Endothelial cell of umbilical vein (primary cell): ENCODE measurements at regions not wholly inside any gene's neighbourhood (a gene's known extent, or its start where the extent isn't known, plus 50 kb on each side); places are given as distances from the start of the nearest gene placed in this dataset.

Experiments
- BruUV-seq: library from RNA; stranded (reverse); fragments of 400-500 nt; replicated peaks from 2 replicates; lab custom pipeline; 2021; lab: Mats Ljungman, UMichigan
- CTCF ChIA-PET: fragments of 300-600, 350-600 bp; sonication (Branson Sonifier 250); formaldehyde crosslinking; loops from one replicate; lab custom pipeline; 2021; ENCODE audit warnings: antibody characterized with exemption, inconsistent platforms; lab: Charles Lee
- POLR2A ChIA-PET: fragments of 300-600, 350-600 bp; sonication (Branson Sonifier 250); formaldehyde crosslinking; loops from one replicate; lab custom pipeline; 2021; ENCODE audit warnings: antibody characterized with exemption, inconsistent platforms; lab: Charles Lee
- DNase-seq: peaks from one replicate; pipeline ENCODE4 v3.0.0-alpha.2; 2011; ENCODE audit warnings: low read depth, low spot score
- FAIRE-seq: peaks from 2 replicates; lab custom pipeline; 2011; peaks lifted over from hg19 to GRCh38; lab: Jason Lieb, UNC
- H2AFZ ChIP-seq: 2 replicates; pipeline ENCODE4 v1.6.0; 2012; ENCODE audit warnings: low read depth, low read length, control low read depth, inconsistent platforms
- H3K27ac ChIP-seq: 2 replicates; pipeline ENCODE4 v1.5.1; 2011; ENCODE audit warnings: low read depth, mild to moderate bottlenecking, control low read depth, low read length, moderate library complexity; ENCODE audit not compliant: insufficient read depth
- H3K27me3 ChIP-seq, 2 experiments: 2 replicates each; pipeline versions ENCODE4 v1.6.0 to v1.6.1; 2011; ENCODE audit warnings: low read length in 2 of 2, mixed read lengths in 1 of 2; ENCODE audit not compliant: control insufficient read depth in 2 of 2, insufficient read depth in 2 of 2
- H3K36me3 ChIP-seq, 2 experiments: 2 replicates in 1 of 2; 3 replicates in 1 of 2; pipeline ENCODE4 v1.5.1; 2011; ENCODE audit warnings: low read length in 2 of 2, mild to moderate bottlenecking in 1 of 2, moderate library complexity in 1 of 2; ENCODE audit not compliant: control insufficient read depth in 2 of 2, insufficient read depth in 2 of 2; ENCODE audit errors: extremely low read depth in 1 of 2
- H3K4me1 ChIP-seq: 3 replicates; pipeline ENCODE4 v1.5.1; 2011; ENCODE audit warnings: mild to moderate bottlenecking, low read length; ENCODE audit not compliant: control insufficient read depth, insufficient read depth; ENCODE audit errors: extremely low read depth
- H3K4me2 ChIP-seq: 2 replicates; pipeline ENCODE4 v1.6.1; 2011; ENCODE audit warnings: low read length, control low read depth, mixed read lengths; ENCODE audit not compliant: insufficient read depth
- H3K4me3 ChIP-seq, 3 experiments: fragments of 200-600 bp in 1 of 3; sonication (generic), shearing (Covaris generic) in 1 of 3; replicated peaks in 1 of 3; 2 replicates each; pipeline ENCODE4 v1.5.1; 2011 to 2016; ENCODE audit warnings: control low read depth in 3 of 3, low read length in 3 of 3, mild to moderate bottlenecking in 2 of 3, inconsistent platforms in 1 of 3, low read depth in 1 of 3, moderate library complexity in 1 of 3; ENCODE audit not compliant: insufficient read depth in 1 of 3
- H3K79me2 ChIP-seq: 2 replicates; pipeline ENCODE4 v1.6.0; 2012; ENCODE audit warnings: low read length, inconsistent platforms; ENCODE audit not compliant: control insufficient read depth, insufficient read depth
- H3K9ac ChIP-seq: replicated peaks from 2 replicates; pipeline ENCODE3; 2011; ENCODE audit warnings: low read length, control low read depth; ENCODE audit not compliant: insufficient read depth; ENCODE audit errors: extremely low read depth
- H3K9me1 ChIP-seq: replicated peaks from 3 replicates; pipeline ENCODE4 v1.6.0; 2011; ENCODE audit warnings: mild to moderate bottlenecking, low read length; ENCODE audit not compliant: control insufficient read depth, insufficient read depth; ENCODE audit errors: extremely low read depth
- H3K9me3 ChIP-seq: replicated peaks from 2 replicates; pipeline ENCODE4 v1.5.1; 2012; ENCODE audit warnings: low read length, inconsistent platforms; ENCODE audit not compliant: control insufficient read depth, insufficient read depth
- H4K20me1 ChIP-seq: replicated peaks from 2 replicates; pipeline ENCODE3; 2011; ENCODE audit warnings: mild to moderate bottlenecking, low read length; ENCODE audit not compliant: control insufficient read depth, insufficient read depth; ENCODE audit errors: extremely low read depth
- EZH2 ChIP-seq: IDR thresholded peaks from 2 replicates; pipeline ENCODE4 v1.6.1; 2012; ENCODE audit warnings: borderline replicate concordance, low read depth, mild to moderate bottlenecking, moderate library complexity, low read length, inconsistent platforms; ENCODE audit not compliant: severe bottlenecking
- FOS ChIP-seq: IDR thresholded peaks from 2 replicates; pipeline ENCODE4 v1.6.1; 2011; ENCODE audit warnings: mild to moderate bottlenecking, low read length, moderate library complexity, borderline replicate concordance; ENCODE audit not compliant: insufficient read depth
- GATA2 ChIP-seq: IDR thresholded peaks from 2 replicates; pipeline ENCODE4 v1.7.0; 2011; ENCODE audit warnings: low read depth, mild to moderate bottlenecking, moderate library complexity, mixed read lengths, low read length; ENCODE audit not compliant: insufficient read length, insufficient read depth
- JUN ChIP-seq: IDR thresholded peaks from 2 replicates; pipeline ENCODE4 v1.6.1; 2011; ENCODE audit warnings: borderline replicate concordance, low read depth; ENCODE audit not compliant: insufficient read length, insufficient read depth
- MYC ChIP-seq: IDR thresholded peaks from one replicate; pipeline ENCODE4 v1.6.1; 2011; ENCODE audit warnings: mild to moderate bottlenecking, low read depth, low read length
- POLR2A ChIP-seq: IDR thresholded peaks from 2 replicates; pipeline ENCODE4 v1.6.1; 2012; ENCODE audit warnings: low read depth, mild to moderate bottlenecking, control low read depth, low read length
- POLR2AphosphoS5 ChIP-seq: IDR thresholded peaks from 2 replicates; pipeline ENCODE4 v1.6.1; 2012; ENCODE audit warnings: low read depth, mild to moderate bottlenecking, control low read depth, low read length, moderate library complexity; ENCODE audit not compliant: insufficient read depth
- dilution Hi-C: fragments of 300-500 bp; cut with MboI; formaldehyde crosslinking; loops from one replicate; pipeline ENCODE4 v1.15.0; 2019; ENCODE audit warnings: low sequenced_read_pairs; ENCODE audit not compliant: extremely low pct_ligation_motif_present
- intact Hi-C: fragments of 100-400 bp; cut with micrococcal nuclease; formaldehyde crosslinking; loops from one replicate; pipeline ENCODE4 v1.10.0; 2022
- TF ChIP-seq, protein P1 (sequence below), 2 donors: IDR thresholded peaks; 1 replicate in 1 of 2; 2 replicates in 1 of 2; pipeline ENCODE4 v1.5.1; 2011; ENCODE audit warnings: low read length in 2 of 2, mild to moderate bottlenecking in 2 of 2, moderate library complexity in 2 of 2, control low read depth in 1 of 2, inconsistent platforms in 1 of 2, low read depth in 1 of 2; ENCODE audit not compliant: insufficient read depth in 1 of 2; ENCODE audit errors: extremely low read depth in 1 of 2
- TF ChIP-seq, protein P2 (sequence below): IDR thresholded peaks from 2 replicates; pipeline ENCODE4 v1.6.1; 2011; ENCODE audit not compliant: insufficient read depth, insufficient read length

DNA sequence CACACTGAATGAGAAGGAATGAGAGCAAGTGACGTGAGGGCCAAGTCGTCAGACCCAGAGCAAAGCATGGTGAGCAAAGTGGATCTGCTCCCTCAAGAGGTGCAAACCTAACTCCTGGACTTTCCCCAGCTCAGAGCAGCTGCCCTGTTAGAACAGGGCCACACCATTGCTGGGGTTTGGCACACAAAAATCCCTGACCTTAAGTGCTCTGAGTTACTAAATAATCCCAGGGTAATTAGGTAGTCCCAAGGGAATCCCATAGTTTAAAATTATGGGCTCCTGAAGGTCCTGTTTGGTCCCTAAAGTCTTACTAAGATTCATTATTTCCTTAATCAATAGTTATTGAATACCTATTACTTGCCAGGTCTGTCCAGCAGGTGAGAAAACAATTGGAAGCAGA is 165.1 kb upstream of the TNFAIP3 start:
- CTCF ChIA-PET, result interaction anchor here (1.2 kb wide), 1 partner anchor 242 kb away, joined by 4 read pairs; no protein-coding TSS in a partner anchor
- H3K9ac ChIP-seq, result no peak overlapping the region
- FAIRE-seq, result no peak
- no peak overlapping the region for H3K4me3 ChIP-seq
- intact Hi-C loops (no loop called here), dilution Hi-C loops (no loop called here)
- H3K4me2 ChIP-seq, result no peak overlapping the region
- H3K27ac ChIP-seq, result no peak overlapping the region
- no peaks in the 10 kb centered on the region for H4K20me1 ChIP-seq
- no peak overlapping the region for H2AFZ ChIP-seq
- no peaks in the 10 kb centered on the region for H3K9me3 ChIP-seq
- H3K9me1 ChIP-seq, result no peaks in the 10 kb centered on the region
- no TSS peak for BruUV-seq
- no peaks in the 10 kb centered on the region for H3K79me2 ChIP-seq
- no peak for DNase-seq
- H3K36me3 ChIP-seq, result no peaks in the 10 kb centered on the region
- no peak for TF ChIP-seq EZH2
- TF ChIP-seq POLR2A, result no peak
- no peak for TF ChIP-seq MYC
- TF ChIP-seq FOS, result no peak
- no peak for TF ChIP-seq JUN
- TF ChIP-seq GATA2, result no peak
- TF ChIP-seq POLR2AphosphoS5, result no peak
- TF ChIP-seq, protein P1, sequence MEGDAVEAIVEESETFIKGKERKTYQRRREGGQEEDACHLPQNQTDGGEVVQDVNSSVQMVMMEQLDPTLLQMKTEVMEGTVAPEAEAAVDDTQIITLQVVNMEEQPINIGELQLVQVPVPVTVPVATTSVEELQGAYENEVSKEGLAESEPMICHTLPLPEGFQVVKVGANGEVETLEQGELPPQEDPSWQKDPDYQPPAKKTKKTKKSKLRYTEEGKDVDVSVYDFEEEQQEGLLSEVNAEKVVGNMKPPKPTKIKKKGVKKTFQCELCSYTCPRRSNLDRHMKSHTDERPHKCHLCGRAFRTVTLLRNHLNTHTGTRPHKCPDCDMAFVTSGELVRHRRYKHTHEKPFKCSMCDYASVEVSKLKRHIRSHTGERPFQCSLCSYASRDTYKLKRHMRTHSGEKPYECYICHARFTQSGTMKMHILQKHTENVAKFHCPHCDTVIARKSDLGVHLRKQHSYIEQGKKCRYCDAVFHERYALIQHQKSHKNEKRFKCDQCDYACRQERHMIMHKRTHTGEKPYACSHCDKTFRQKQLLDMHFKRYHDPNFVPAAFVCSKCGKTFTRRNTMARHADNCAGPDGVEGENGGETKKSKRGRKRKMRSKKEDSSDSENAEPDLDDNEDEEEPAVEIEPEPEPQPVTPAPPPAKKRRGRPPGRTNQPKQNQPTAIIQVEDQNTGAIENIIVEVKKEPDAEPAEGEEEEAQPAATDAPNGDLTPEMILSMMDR (IDR thresholded peaks at IDR 0.05; ENCODE audit: extremely low read depth in 1 of 2, insufficient read depth in 1 of 2, low read depth in 1 of 2, low read length in 2 of 2), result no peak
- TF ChIP-seq, protein P2, sequence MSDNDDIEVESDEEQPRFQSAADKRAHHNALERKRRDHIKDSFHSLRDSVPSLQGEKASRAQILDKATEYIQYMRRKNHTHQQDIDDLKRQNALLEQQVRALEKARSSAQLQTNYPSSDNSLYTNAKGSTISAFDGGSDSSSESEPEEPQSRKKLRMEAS, result no peak
- H3K27me3 ChIP-seq, result no peaks in the 10 kb centered on the region
- POLR2A ChIA-PET, result no interaction called here
- peaks cover 25% of the 10 kb centered on the region for H3K4me1 ChIP-seq
